Vagina (tissue), 2 donors: ENCODE measurements at regions not wholly inside any gene's neighbourhood (a gene's known extent, or its start where the extent isn't known, plus 50 kb on each side); places are given as distances from the start of the nearest gene placed in this dataset.

Experiments used
- CTCF ChIP-seq, 3 experiments: fragments of 450-650 bp in 2 of 3; fragments of 200-600 bp in 1 of 3; sonication (generic) in 1 of 3; IDR thresholded peaks; one replicate each; pipeline ENCODE4 v1.5.1; 2017 to 2019; ENCODE audit warnings: antibody characterized with exemption in 3 of 3, mild to moderate bottlenecking in 2 of 3, moderate library complexity in 2 of 3
- POLR2A ChIP-seq, 2 donors: fragments of 450-650 bp; IDR thresholded peaks; one replicate each; pipeline ENCODE4 v1.6.1; 2017; ENCODE audit warnings: antibody characterized with exemption in 2 of 2, mild to moderate bottlenecking in 2 of 2, moderate library complexity in 2 of 2

DNA sequence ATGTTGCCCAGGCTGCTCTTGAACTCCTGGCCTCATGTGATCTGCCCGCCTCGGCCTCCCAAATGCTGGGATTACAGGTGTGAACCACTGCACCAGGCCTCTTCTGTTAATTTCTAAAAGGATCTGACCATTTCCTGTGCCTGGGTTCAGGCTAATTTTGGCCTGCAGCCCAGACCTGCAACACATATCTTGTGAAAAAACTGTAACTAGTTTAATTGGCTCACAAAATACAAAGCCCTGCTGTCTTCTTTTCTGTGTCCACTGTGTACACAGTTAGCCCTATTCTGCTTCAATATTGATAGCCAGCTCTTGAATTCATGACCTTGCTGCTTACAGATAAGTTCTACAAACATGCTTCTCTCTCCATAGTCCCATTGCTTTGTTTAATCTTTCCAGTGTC is 753.5 kb downstream of the PDHA2 start:
- TF ChIP-seq POLR2A (IDR thresholded peaks at IDR 0.05) (no peak), CTCF (IDR thresholded peaks at IDR 0.05) (no peak)
